ENCODE measurements at regions not wholly inside any gene's neighbourhood (a gene's known extent, or its start where the extent isn't known, plus 50 kb on each side); places are given as distances from the start of the nearest gene placed in this dataset.

- H3K27me3 ChIP-seq (replicated peaks in 1 of 7): peaks cover 0 to 17% (median 0%) of the 10 kb centered on the region in 7 donors
- no peak for DNase-seq
- intact Hi-C loops (cut with DNase I; ENCODE audit: low total_unique reads): no loop called here
- H3K27ac ChIP-seq: no peak overlapping the region
- H3K36me3 ChIP-seq: no peaks in the 10 kb centered on the region
- TF ChIP-seq POLR2A (IDR thresholded peaks at IDR 0.05) (no peak), CTCF (IDR thresholded peaks at IDR 0.05 in 8 of 11, conservative IDR thresholded peaks at IDR 0.05 in 3 of 11) (no peak), POLR2AphosphoS5 (IDR thresholded peaks at IDR 0.05) (no peak)
- no peaks in the 10 kb centered on the region for H3K4me1 ChIP-seq
- no peak overlapping the region for H3K4me3 ChIP-seq
- H3K9me3 ChIP-seq: peaks cover 0 to 45% (median 28%) of the 10 kb centered on the region in 8 donors
- 70 to 83% (median 72%) methylated on average over 2 of the region's 2 CpGs for WGBS, 5 donors
These were observed 295.3 kb downstream of the PTPRU start for GRCh38 chr1:29531596-29531995.

GRCh38 chr1:29529677-29530278 is 293.5 kb downstream of the PTPRU start:
- H3K4me1 ChIP-seq: no peaks in the 10 kb centered on the region
- H3K27ac ChIP-seq: no peak overlapping the region
- TF ChIP-seq POLR2A (IDR thresholded peaks at IDR 0.05) (no peak), POLR2AphosphoS5 (IDR thresholded peaks at IDR 0.05) (no peak)
- peaks cover 0 to 41% (median 28%) of the 10 kb centered on the region in 8 donors for H3K9me3 ChIP-seq
- H3K36me3 ChIP-seq: no peaks in the 10 kb centered on the region
- intact Hi-C loops (cut with DNase I; ENCODE audit: low total_unique reads): no loop called here
- H3K4me3 ChIP-seq: no peak overlapping the region
- no peak for DNase-seq
- WGBS, 5 donors: 78 to 91% (median 84%) methylated on average over 1 of the region's 1 CpG
- peaks cover 0 to 30% (median 0%) of the 10 kb centered on the region in 7 donors for H3K27me3 ChIP-seq (replicated peaks in 1 of 7)

DNA sequence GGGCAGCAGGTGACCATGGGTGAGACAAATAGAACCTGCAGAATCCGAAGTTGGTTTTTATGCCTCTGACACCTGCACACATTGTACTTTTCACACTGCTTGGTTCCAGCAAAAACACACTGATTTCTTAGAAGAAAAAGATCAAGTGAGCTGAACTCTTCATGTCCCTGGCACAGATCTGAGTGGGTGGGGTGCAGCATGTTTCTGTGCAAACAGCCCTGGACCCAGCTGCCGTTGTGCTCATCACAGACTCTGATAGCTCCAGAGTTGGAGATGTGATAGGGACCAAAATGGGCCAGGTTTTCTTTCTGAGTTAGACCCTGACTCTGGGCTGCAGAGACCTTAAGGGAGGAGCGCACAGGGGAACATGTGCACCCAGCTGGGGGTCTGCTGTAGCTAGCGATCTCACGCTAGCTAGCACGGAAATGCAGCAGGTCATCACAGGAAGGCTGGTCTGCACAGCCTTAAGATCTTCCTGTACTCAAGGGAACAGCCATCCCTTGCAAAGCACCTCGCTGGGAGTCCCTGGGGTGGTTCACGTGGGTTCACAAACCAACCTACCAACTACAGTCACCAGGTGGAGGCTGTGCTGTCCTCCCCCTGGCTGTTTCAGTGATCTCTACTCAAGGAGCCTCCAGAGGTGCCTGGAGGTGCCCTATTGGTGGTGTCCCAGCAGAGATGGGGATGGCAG is 291.1 kb downstream of the PTPRU start:
- DNase-seq: peak; percentile 44
- no peak overlapping the region for H3K27ac ChIP-seq
- no peak overlapping the region for H3K4me3 ChIP-seq
- peaks cover 0 to 53% (median 0%) of the 10 kb centered on the region in 7 donors for H3K27me3 ChIP-seq (replicated peaks in 1 of 7)
- H3K9me3 ChIP-seq: peaks cover 0 to 37% (median 28%) of the 10 kb centered on the region in 8 donors
- H3K4me1 ChIP-seq: no peaks in the 10 kb centered on the region
- intact Hi-C loops (cut with DNase I; ENCODE audit: low total_unique reads): no loop called here
- H3K36me3 ChIP-seq: no peaks in the 10 kb centered on the region
- WGBS, 5 donors: 45 to 72% (median 67%) methylated on average over 6 to 8 of the region's 8 CpGs
- TF ChIP-seq CTCF (IDR thresholded peaks at IDR 0.05 in 8 of 11, conservative IDR thresholded peaks at IDR 0.05 in 3 of 11): no peak
- TF ChIP-seq POLR2AphosphoS5 (IDR thresholded peaks at IDR 0.05): no peak
- no peak for TF ChIP-seq POLR2A (IDR thresholded peaks at IDR 0.05)

GRCh38 chr1:29525941-29526340 is 289.6 kb downstream of the PTPRU start:
- intact Hi-C loops (cut with DNase I; ENCODE audit: low total_unique reads): no loop called here
- H3K4me3 ChIP-seq: no peak overlapping the region
- TF ChIP-seq POLR2AphosphoS5 (IDR thresholded peaks at IDR 0.05) (no peak), CTCF (IDR thresholded peaks at IDR 0.05 in 8 of 11, conservative IDR thresholded peaks at IDR 0.05 in 3 of 11) (no peak)
- H3K36me3 ChIP-seq: no peaks in the 10 kb centered on the region
- H3K27ac ChIP-seq: no peak overlapping the region
- DNase-seq: peak; percentile 23
- H3K4me1 ChIP-seq: no peaks in the 10 kb centered on the region
- H3K9me3 ChIP-seq: peaks cover 0 to 29% (median 24%) of the 10 kb centered on the region in 8 donors
- peaks cover 0 to 68% (median 0%) of the 10 kb centered on the region in 7 donors for H3K27me3 ChIP-seq (replicated peaks in 1 of 7)
- 83 to 93% (median 89%) methylated on average over 7 of the region's 7 CpGs for WGBS, 5 donors

Measured in spleen (tissue), 11 donors.